ENCODE measurements at regions not wholly inside any gene's neighbourhood (a gene's known extent, or its start where the extent isn't known, plus 50 kb on each side); places are given as distances from the start of the nearest gene placed in this dataset.

DNA sequence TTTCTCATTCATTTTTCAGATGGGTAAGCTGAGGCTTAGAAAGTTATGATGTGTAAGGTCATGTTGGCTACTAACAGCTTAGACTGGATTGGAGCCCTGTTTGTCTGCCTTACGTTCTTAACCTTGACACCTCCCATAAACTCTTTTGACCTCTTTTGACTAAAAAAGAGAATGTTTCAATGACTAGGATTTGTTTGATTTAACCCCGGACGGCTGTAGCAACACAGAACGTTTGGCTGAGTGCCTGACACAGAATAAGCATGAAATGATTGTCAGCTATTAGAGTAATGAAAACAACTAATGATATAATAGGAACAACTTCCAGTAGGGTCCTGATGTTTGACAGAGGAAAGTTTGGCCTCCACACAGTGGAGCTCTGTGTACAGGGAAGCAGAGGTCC, 83.3 kb upstream of the PDZD8 start:
- no peaks in the 10 kb centered on the region for H3K9me3 Mint-ChIP-seq
- no peak overlapping the region for H3K4me3 Mint-ChIP-seq
- H3K27me3 Mint-ChIP-seq = peaks cover 11% of the 10 kb centered on the region
- DNase-seq = no peak
- H3K36me3 Mint-ChIP-seq (ENCODE audit: low read depth) = no peaks in the 10 kb centered on the region
- H3K4me1 Mint-ChIP-seq (ENCODE audit: low read depth) = no peaks in the 10 kb centered on the region
- intact Hi-C loops (cut with micrococcal nuclease) = no loop called here
- no peak for ATAC-seq
- H3K27ac Mint-ChIP-seq = no peak overlapping the region
- ChIA-PET POLR2A (no interaction called here), CTCF (interaction anchor here (1.0 to 1.1 kb wide), 3 partner anchors 9 to 16 kb away, joined by 3 to 4 read pairs (median 4); no protein-coding TSS in a partner anchor)
- no peak for TF ChIP-seq CTCF (IDR thresholded peaks at IDR 0.05)

DNA sequence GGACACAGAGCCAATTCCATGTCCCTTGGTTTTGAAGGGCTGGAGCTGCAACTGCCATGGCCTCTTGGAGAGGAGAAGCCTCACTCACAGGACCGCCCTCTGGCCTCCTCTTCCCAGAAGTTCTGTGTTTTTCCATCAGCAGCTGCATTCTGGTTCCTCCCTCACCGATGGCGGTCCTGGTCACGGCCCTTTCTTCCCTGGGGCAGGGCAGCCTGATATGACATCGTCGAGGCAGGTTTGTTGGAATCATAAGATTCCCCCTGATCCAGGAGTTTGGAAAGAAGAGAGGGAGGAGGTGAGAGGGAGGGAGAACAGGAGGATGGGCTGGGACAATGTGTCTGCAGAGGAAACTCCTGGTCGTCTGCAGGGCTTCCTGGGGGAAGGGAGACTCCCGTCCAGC, 82.7 kb upstream of the PDZD8 start:
- no peaks in the 10 kb centered on the region for H3K4me1 Mint-ChIP-seq (ENCODE audit: low read depth)
- H3K27me3 Mint-ChIP-seq = peaks cover 15% of the 10 kb centered on the region
- no peak for ATAC-seq
- H3K36me3 Mint-ChIP-seq (ENCODE audit: low read depth) = no peaks in the 10 kb centered on the region
- intact Hi-C loops (cut with micrococcal nuclease) = no loop called here
- DNase-seq = no peak
- ChIA-PET POLR2A (no interaction called here), CTCF (interaction anchor here (1.0 to 1.5 kb wide), 3 partner anchors 8 to 15 kb away, joined by 4 to 5 read pairs (median 4); no protein-coding TSS in a partner anchor)
- H3K27ac Mint-ChIP-seq = no peak overlapping the region
- H3K9me3 Mint-ChIP-seq = peaks cover 1% of the 10 kb centered on the region
- TF ChIP-seq CTCF (IDR thresholded peaks at IDR 0.05) = no peak
- H3K4me3 Mint-ChIP-seq = no peak overlapping the region

DNA sequence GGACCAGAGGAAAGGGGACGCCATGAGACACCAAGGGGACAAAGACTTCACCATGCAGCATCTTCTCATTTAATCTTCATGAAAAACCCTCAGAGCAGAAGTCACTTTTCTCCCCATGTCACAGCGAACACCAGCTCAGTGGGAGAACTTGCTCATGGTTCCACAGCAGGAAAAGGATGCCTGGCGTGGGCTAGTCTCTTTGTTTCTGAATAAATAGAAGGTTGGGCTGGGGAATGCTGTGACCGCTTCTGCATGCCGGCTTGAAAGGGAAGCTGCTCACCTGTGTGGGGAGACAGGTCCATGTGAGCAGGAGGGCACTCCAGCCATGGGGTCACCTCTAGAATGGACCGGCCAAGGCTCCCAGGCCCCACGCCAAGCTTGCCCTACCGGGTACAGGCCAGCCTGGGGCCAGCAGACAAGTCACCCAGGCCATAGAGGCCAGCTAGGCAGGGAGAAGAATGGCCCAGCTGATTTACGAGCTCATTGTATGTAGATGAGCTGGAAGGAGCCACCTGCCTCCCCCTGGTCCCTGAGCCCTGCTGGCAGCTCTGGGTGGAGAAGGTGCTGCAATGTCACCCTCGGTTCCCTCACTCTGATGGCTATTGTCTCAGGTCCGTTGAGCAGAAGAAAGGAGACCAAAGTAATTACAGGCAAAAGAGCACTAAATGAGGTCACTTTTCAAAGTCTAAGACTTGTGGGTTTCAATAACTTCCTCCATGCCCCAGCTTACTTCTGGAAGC, 82.0 kb upstream of the PDZD8 start:
- intact Hi-C loops (cut with micrococcal nuclease) = no loop called here
- DNase-seq = no peak
- ChIA-PET POLR2A (no interaction called here), CTCF (interaction anchor here (1.5 kb wide), 1 partner anchor 15 kb away, joined by 5 read pairs; no protein-coding TSS in a partner anchor)
- Mint-ChIP-seq H3K9me3 (peaks cover 6% of the 10 kb centered on the region), H3K4me1 (ENCODE audit: low read depth) (no peaks in the 10 kb centered on the region), H3K4me3 (no peak overlapping the region), H3K27me3 (peaks cover 15% of the 10 kb centered on the region), H3K36me3 (ENCODE audit: low read depth) (no peaks in the 10 kb centered on the region), H3K27ac (no peak overlapping the region)
- ATAC-seq = no peak
- no peak for TF ChIP-seq CTCF (IDR thresholded peaks at IDR 0.05)

DNA sequence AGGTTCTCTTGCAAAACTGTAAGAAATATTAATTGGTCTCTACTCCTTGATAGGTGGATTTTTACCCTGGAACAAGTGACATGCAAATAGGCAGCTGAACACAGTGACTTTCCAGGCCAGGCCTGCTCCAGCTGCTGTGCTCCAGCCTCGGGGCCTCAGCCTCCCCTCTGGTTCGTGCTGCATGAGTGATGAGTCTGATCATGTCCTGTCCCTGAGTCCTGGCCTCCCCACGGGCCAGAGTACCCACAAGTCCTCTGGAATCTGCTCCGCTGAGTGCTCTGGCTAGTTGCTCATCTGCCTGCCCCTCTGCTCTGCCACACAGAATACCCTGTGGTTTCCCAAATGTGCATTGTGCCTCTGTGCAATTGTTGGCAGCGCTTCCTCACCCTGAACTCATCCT, 80.1 kb upstream of the PDZD8 start:
- POLR2A ChIA-PET = no interaction called here
- H3K9me3 Mint-ChIP-seq = peaks cover 6% of the 10 kb centered on the region

More for the DNA sequence above, 80.1 kb upstream of the PDZD8 start:
- Mint-ChIP-seq H3K27ac (no peak overlapping the region), H3K36me3 (ENCODE audit: low read depth) (no peaks in the 10 kb centered on the region), H3K27me3 (peaks cover 16% of the 10 kb centered on the region), H3K4me1 (ENCODE audit: low read depth) (no peaks in the 10 kb centered on the region), H3K4me3 (no peak overlapping the region)
- CTCF ChIA-PET = no interaction called here
- intact Hi-C loops (cut with micrococcal nuclease) = no loop called here
- no peak for TF ChIP-seq CTCF (IDR thresholded peaks at IDR 0.05)
- no peak for ATAC-seq
- no peak for DNase-seq

Data from activated CD8-positive, alpha-beta T cell treated with anti-CD3 and anti-CD28 coated beads for 36 hours (primary cell).